ENCODE measurements at regions not wholly inside any gene's neighbourhood (a gene's known extent, or its start where the extent isn't known, plus 50 kb on each side); places are given as distances from the start of the nearest gene placed in this dataset.

- no peak for TF ChIP-seq POLR2A (IDR thresholded peaks at IDR 0.05; ENCODE audit: low read depth, low read length)
- no peak for TF ChIP-seq POLR2AphosphoS5 (IDR thresholded peaks at IDR 0.05; ENCODE audit: low read depth, low read length)
- no peak for TF ChIP-seq TAF1 (IDR thresholded peaks at IDR 0.05; ENCODE audit: low read depth, low read length)
- TF ChIP-seq SPI1 (IDR thresholded peaks at IDR 0.05; ENCODE audit: low read depth, low read length), result no peak
Observed at GRCh38 chr1:30589083-30589482, 134.3 kb downstream of the MATN1 start.
